DMS114 treated with DMSO at 0.1 percent for 48 hours (cell line): ENCODE measurements at regions not wholly inside any gene's neighbourhood (a gene's known extent, or its start where the extent isn't known, plus 50 kb on each side); places are given as distances from the start of the nearest gene placed in this dataset.

Source experiments
- DNase-seq: peaks from one replicate; lab custom pipeline; 2025; ENCODE audit not compliant: unreplicated experiment; lab: John Stamatoyannopoulos, UW

- DNase-seq: no peak
Measured at GRCh38 chr11:22497474-22497873, 128.1 kb downstream of the FANCF start.

GRCh38 chr11:22491555-22492225 lies 133.9 kb downstream of the FANCF start:
- no peak for DNase-seq

GRCh38 chr11:22479971-22480720 lies 142.0 kb downstream of the SLC17A6 start:
- no peak for DNase-seq

GRCh38 chr11:22479208-22479607 lies 141.0 kb downstream of the SLC17A6 start:
- no peak for DNase-seq

GRCh38 chr11:22478169-22478568 lies 140.0 kb downstream of the SLC17A6 start:
- DNase-seq: no peak

GRCh38 chr11:22477312-22477711 lies 139.1 kb downstream of the SLC17A6 start:
- DNase-seq: no peak

- no peak for DNase-seq
Measured at GRCh38 chr11:22476589-22476988, 138.4 kb downstream of the SLC17A6 start.

- DNase-seq: no peak
Measured at GRCh38 chr11:22474616-22475015, 136.4 kb downstream of the SLC17A6 start.

- DNase-seq: no peak
Measured at GRCh38 chr11:22473586-22473985, 135.4 kb downstream of the SLC17A6 start.

- DNase-seq: no peak
Measured at GRCh38 chr11:22472306-22472705, 134.1 kb downstream of the SLC17A6 start.

GRCh38 chr11:22471385-22471784 lies 133.2 kb downstream of the SLC17A6 start:
- DNase-seq: no peak

- no peak for DNase-seq
Measured at GRCh38 chr11:22467741-22468140, 129.6 kb downstream of the SLC17A6 start.

- no peak for DNase-seq
Measured at GRCh38 chr11:22467248-22467647, 129.1 kb downstream of the SLC17A6 start.

GRCh38 chr11:22466809-22467208 lies 128.6 kb downstream of the SLC17A6 start:
- DNase-seq: no peak

- no peak for DNase-seq
Measured at GRCh38 chr11:22466351-22466750, 128.2 kb downstream of the SLC17A6 start.

- no peak for DNase-seq
Measured at GRCh38 chr11:22465620-22466019, 127.4 kb downstream of the SLC17A6 start.

GRCh38 chr11:22461626-22462025 lies 123.4 kb downstream of the SLC17A6 start:
- DNase-seq: no peak

- no peak for DNase-seq
Measured at GRCh38 chr11:22460181-22460580, 122.0 kb downstream of the SLC17A6 start.

GRCh38 chr11:22459048-22459447 lies 120.9 kb downstream of the SLC17A6 start:
- no peak for DNase-seq

- no peak for DNase-seq
Measured at GRCh38 chr11:22458161-22458560, 120.0 kb downstream of the SLC17A6 start.

- no peak for DNase-seq
Measured at GRCh38 chr11:22456993-22457762, 119.0 kb downstream of the SLC17A6 start.
